OCI-LY7 (cell line): ENCODE measurements at regions not wholly inside any gene's neighbourhood (a gene's known extent, or its start where the extent isn't known, plus 50 kb on each side); places are given as distances from the start of the nearest gene placed in this dataset.

Experiments used
- BruUV-seq: library from RNA; stranded (reverse); fragments of 400-500 nt; replicated peaks from 2 replicates; lab custom pipeline; 2021; lab: Mats Ljungman, UMichigan
- CTCF ChIA-PET: fragments of 300-600 bp; sonication (Branson Sonifier 250); formaldehyde crosslinking; loops from one replicate; lab custom pipeline; 2022; ENCODE audit warnings: antibody characterized with exemption; ENCODE audit not compliant: unreplicated experiment; lab: Charles Lee
- POLR2A ChIA-PET: fragments of 300-600 bp; sonication (Branson Sonifier 250); formaldehyde crosslinking; loops from one replicate; lab custom pipeline; 2022; ENCODE audit warnings: antibody characterized with exemption; lab: Charles Lee
- DNase-seq: peaks from one replicate; pipeline ENCODE4 v3.0.0-alpha.2; 2015; ENCODE audit warnings: low spot score
- H2AFZ ChIP-seq: fragments of 200-600 bp; sonication (generic), shearing (Covaris generic); 2 replicates; pipeline ENCODE4 v1.6.1; 2014; ENCODE audit warnings: mild to moderate bottlenecking, antibody characterized with exemption, low read length, moderate library complexity
- H3K27ac ChIP-seq: fragments of 200-600 bp; sonication (generic); 2 replicates; pipeline ENCODE4 v1.5.1; 2014; ENCODE audit warnings: mixed run types, low read depth, mild to moderate bottlenecking, moderate library complexity, low read length, inconsistent platforms; ENCODE audit not compliant: poor library complexity, severe bottlenecking
- H3K36me3 ChIP-seq: fragments of 200-600 bp; sonication (generic); 2 replicates; pipeline ENCODE4 v1.6.1; 2014; ENCODE audit warnings: mild to moderate bottlenecking, antibody characterized with exemption, low read length, moderate library complexity, mixed read lengths; ENCODE audit not compliant: insufficient read depth
- H3K4me1 ChIP-seq: fragments of 200-600 bp; sonication (generic); 2 replicates; pipeline ENCODE4 v1.5.1; 2014; ENCODE audit warnings: mild to moderate bottlenecking, low read length; ENCODE audit not compliant: insufficient read depth, poor library complexity, severe bottlenecking
- H3K4me2 ChIP-seq: fragments of 200-600 bp; sonication (generic); 2 replicates; pipeline ENCODE4 v1.6.1; 2014; ENCODE audit warnings: mild to moderate bottlenecking, low read length
- H3K4me3 ChIP-seq: fragments of 200-600 bp; sonication (generic); 2 replicates; pipeline ENCODE4 v1.5.1; 2014; ENCODE audit warnings: mild to moderate bottlenecking, low read depth, low read length; ENCODE audit not compliant: poor library complexity, severe bottlenecking
- H3K79me2 ChIP-seq: fragments of 200-600 bp; sonication (generic); 2 replicates; pipeline ENCODE4 v1.6.1; 2016; ENCODE audit warnings: low read depth, mild to moderate bottlenecking, low read length, moderate library complexity, mixed read lengths; ENCODE audit not compliant: insufficient read depth
- H3K9me2 ChIP-seq: fragments of 200-600 bp; sonication (generic); 2 replicates; pipeline ENCODE4 v1.6.1; 2016; ENCODE audit warnings: mild to moderate bottlenecking, low read length, mixed read lengths; ENCODE audit not compliant: insufficient read depth
- H3K9me3 ChIP-seq: fragments of 200-600 bp; sonication (generic); 2 replicates; pipeline ENCODE4 v1.6.1; 2014; ENCODE audit warnings: mild to moderate bottlenecking, mixed run types, low read length, mixed read lengths
- H4K20me1 ChIP-seq: fragments of 200-600 bp; sonication (generic); 2 replicates; pipeline ENCODE4 v1.6.1; 2014; ENCODE audit warnings: mild to moderate bottlenecking, antibody characterized with exemption, low read length, moderate library complexity, mixed read lengths; ENCODE audit not compliant: insufficient read depth
- EZH2phosphoT487 ChIP-seq: fragments of 200-600 bp; sonication (generic); IDR thresholded peaks from 2 replicates; pipeline ENCODE4 v1.6.1; 2018; ENCODE audit warnings: low read depth, borderline replicate concordance, mild to moderate bottlenecking, mixed run types, antibody characterized with exemption, low read length, moderate library complexity, mixed read lengths
- intact Hi-C: fragments of 100-400 bp; cut with micrococcal nuclease; formaldehyde crosslinking; loops from one replicate; pipeline ENCODE4 v1.10.0; 2022; ENCODE audit not compliant: unreplicated experiment
- TF ChIP-seq, protein P1 (sequence below): fragments of 200-600 bp; sonication (generic); conservative IDR thresholded peaks from 2 replicates; pipeline ENCODE4 v1.5.1; 2014; ENCODE audit warnings: mild to moderate bottlenecking, antibody characterized with exemption, low read length, moderate library complexity, mixed read lengths

- H3K4me1 ChIP-seq = peaks cover 7% of the 10 kb centered on the region
- no peaks in the 10 kb centered on the region for H3K36me3 ChIP-seq
- no peaks in the 10 kb centered on the region for H4K20me1 ChIP-seq
- no peaks in the 10 kb centered on the region for H3K9me2 ChIP-seq
- H3K9me3 ChIP-seq = peaks cover 4% of the 10 kb centered on the region; the same call in 1 of the 2 replicates
- H3K79me2 ChIP-seq = no peaks in the 10 kb centered on the region
- no peak overlapping the region for H3K27ac ChIP-seq
- intact Hi-C loops = no loop called here
- no peak overlapping the region for H2AFZ ChIP-seq
- POLR2A ChIA-PET = interaction anchor here (0.8 to 1.0 kb wide), 2 partner anchors 13 to 34 kb away, joined by 3 to 4 read pairs; no protein-coding TSS in a partner anchor
- CTCF ChIA-PET = no interaction called here
- DNase-seq = no peak
- H3K4me3 ChIP-seq = no peak overlapping the region
- H3K4me2 ChIP-seq = no peak overlapping the region
- no TSS peak for BruUV-seq
- TF ChIP-seq, protein P1, sequence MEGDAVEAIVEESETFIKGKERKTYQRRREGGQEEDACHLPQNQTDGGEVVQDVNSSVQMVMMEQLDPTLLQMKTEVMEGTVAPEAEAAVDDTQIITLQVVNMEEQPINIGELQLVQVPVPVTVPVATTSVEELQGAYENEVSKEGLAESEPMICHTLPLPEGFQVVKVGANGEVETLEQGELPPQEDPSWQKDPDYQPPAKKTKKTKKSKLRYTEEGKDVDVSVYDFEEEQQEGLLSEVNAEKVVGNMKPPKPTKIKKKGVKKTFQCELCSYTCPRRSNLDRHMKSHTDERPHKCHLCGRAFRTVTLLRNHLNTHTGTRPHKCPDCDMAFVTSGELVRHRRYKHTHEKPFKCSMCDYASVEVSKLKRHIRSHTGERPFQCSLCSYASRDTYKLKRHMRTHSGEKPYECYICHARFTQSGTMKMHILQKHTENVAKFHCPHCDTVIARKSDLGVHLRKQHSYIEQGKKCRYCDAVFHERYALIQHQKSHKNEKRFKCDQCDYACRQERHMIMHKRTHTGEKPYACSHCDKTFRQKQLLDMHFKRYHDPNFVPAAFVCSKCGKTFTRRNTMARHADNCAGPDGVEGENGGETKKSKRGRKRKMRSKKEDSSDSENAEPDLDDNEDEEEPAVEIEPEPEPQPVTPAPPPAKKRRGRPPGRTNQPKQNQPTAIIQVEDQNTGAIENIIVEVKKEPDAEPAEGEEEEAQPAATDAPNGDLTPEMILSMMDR = no peak
- TF ChIP-seq EZH2phosphoT487 = no peak
Observed at GRCh38 chr4:19119904-19120560, 1098.5 kb upstream of the LCORL start.

DNA sequence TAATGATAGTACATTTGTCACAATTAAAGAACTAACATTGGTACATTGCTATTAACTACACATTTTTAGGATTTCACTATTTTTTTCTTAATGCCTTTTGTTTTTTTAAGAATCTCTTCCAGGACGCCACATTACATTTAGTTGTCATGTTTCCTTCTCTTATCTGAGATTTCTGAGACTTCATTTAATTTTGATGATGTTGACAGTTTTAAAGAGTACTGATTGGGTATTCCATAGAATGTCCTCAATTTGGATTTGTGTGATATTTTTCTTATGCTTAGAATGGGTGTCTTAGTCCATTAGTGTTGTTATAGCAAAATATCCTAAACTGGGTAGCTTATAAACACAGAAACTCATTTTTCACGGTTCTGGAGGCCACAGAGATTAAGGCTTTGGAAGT lies 1095.5 kb upstream of the LCORL start:
- POLR2A ChIA-PET = interaction anchor here (1.1 kb wide), 1 partner anchor 58 kb away, joined by 3 read pairs; no protein-coding TSS in a partner anchor
- Histone ChIP-seq H3K4me3 (no peak overlapping the region), H3K9me3 (peaks cover 4% of the 10 kb centered on the region; the same call in 1 of the 2 replicates), H2AFZ (peak overlapping the region; percentile 96), H3K79me2 (no peaks in the 10 kb centered on the region), H4K20me1 (no peaks in the 10 kb centered on the region), H3K4me1 (peaks cover 7% of the 10 kb centered on the region), H3K4me2 (no peak overlapping the region), H3K9me2 (no peaks in the 10 kb centered on the region), H3K27ac (no peak overlapping the region), H3K36me3 (no peaks in the 10 kb centered on the region)
- no peak for TF ChIP-seq EZH2phosphoT487
- TF ChIP-seq, protein P1 = no peak
- CTCF ChIA-PET = interaction anchor here (1.3 kb wide), 1 partner anchor 25 kb away, joined by 3 read pairs; no protein-coding TSS in a partner anchor
- BruUV-seq = no TSS peak
- intact Hi-C loops = no loop called here
- no peak for DNase-seq

- TF ChIP-seq, protein P1 = no peak
- no peak for TF ChIP-seq EZH2phosphoT487
- DNase-seq = no peak
- POLR2A ChIA-PET = no interaction called here
- no peaks in the 10 kb centered on the region; the same call in 1 of the 2 replicates for H3K9me3 ChIP-seq
- no peak overlapping the region for H3K4me2 ChIP-seq
- H3K9me2 ChIP-seq = no peaks in the 10 kb centered on the region
- no TSS peak for BruUV-seq
- no peaks in the 10 kb centered on the region for H3K4me1 ChIP-seq
- H3K4me3 ChIP-seq = no peak overlapping the region
- peak overlapping the region; percentile 28; the same call in 1 of the 2 replicates for H2AFZ ChIP-seq
- no peaks in the 10 kb centered on the region for H4K20me1 ChIP-seq
- H3K36me3 ChIP-seq = no peaks in the 10 kb centered on the region
- H3K27ac ChIP-seq = no peak overlapping the region
- H3K79me2 ChIP-seq = no peaks in the 10 kb centered on the region
- CTCF ChIA-PET = no interaction called here
- intact Hi-C loops = no loop called here
Observed at GRCh38 chr4:19104176-19104575, 1082.6 kb upstream of the LCORL start.
